NCI-H1436 treated with DMSO at 0.1 percent for 48 hours (cell line): ENCODE measurements at regions not wholly inside any gene's neighbourhood (a gene's known extent, or its start where the extent isn't known, plus 50 kb on each side); places are given as distances from the start of the nearest gene placed in this dataset.
"Not testable (repeated sequence)": the region's sequence is repeated elsewhere in the genome, so short reads cannot be mapped to it uniquely, and the experiment has no call there.

Source experiments
- DNase-seq: peaks from one replicate; lab custom pipeline; 2025; lab: John Stamatoyannopoulos, UW

- no peak for DNase-seq
Observed at GRCh38 chr6:11384531-11385309, 152.3 kb upstream of the NEDD9 start.

DNA sequence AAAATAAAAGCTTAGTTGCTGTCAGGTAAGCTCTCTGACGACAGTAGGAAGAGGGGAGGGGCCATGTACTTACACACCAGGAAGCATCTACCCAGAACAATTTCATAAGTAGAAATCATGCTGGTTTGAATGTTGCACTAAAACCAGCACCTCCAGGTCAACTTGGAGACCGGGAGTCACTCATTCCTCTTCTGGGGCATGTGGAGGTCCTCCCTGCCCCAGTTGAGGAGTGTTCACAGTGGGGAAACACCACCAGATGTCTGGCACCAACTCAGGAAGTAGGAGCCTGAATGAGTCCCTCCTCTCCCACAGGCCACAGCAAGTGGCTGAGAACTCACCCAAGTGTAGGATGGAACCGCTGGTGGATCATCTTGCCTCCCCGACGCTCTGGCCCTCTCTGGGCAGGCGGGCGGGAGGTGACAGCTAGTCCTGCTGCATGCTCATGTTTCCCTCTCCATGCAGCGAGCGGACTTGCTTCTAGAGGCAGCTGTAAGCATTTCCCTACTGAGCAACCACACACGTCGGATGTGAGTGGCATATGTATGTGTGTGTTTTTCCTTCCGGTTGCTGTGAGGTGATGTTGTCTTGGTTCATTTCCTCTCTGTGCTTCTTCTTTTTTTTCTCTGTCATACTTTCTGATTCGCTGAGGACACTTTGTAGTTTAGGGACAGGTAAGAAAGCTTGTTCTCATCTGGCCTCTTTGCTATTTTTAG is 149.5 kb upstream of the NEDD9 start:
- no peak for DNase-seq

- DNase-seq, result no peak
Observed at GRCh38 chr6:11380969-11381744, 148.7 kb upstream of the NEDD9 start.

GRCh38 chr6:11380549-11380948 is 148.1 kb upstream of the NEDD9 start:
- DNase-seq, result no peak

DNA sequence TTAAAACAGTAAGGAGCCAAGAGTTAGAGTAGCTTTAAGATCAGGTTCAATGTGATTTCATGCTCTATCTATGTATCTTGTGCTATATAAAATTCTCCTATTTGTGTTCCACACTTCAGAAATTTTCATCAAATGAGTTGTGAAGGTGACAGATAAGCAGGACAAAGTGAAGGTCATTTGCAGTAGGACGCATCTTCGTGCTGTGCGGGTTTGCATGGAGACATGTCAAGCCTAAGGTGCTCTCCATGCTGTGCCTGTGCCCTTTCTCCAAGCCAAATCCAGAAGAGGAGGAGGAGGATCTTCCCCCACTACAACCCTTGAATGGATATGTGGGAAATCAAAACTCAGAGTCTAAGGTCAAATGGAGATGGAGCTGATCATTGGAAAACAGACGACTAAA is 147.3 kb upstream of the NEDD9 start:
- no peak for DNase-seq

DNA sequence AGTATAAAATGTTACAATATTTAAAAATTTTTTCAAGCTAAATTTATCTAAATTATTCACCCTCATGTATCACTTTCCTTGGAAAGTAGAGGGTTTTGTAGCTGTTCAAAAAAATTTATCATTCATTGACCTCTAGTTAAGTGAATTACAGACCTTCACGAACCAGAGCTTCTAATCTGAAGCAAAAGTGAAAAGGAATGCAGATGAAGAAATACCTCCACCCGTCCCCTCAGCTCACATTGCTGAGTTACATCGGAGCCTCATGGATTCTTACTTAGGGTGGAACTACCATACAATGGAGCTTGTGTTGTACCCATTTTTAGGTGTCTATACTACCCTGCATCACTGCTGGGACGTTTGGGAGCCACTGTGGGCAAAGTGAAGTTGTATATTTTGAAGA is 146.2 kb upstream of the NEDD9 start:
- DNase-seq, result no peak

DNA sequence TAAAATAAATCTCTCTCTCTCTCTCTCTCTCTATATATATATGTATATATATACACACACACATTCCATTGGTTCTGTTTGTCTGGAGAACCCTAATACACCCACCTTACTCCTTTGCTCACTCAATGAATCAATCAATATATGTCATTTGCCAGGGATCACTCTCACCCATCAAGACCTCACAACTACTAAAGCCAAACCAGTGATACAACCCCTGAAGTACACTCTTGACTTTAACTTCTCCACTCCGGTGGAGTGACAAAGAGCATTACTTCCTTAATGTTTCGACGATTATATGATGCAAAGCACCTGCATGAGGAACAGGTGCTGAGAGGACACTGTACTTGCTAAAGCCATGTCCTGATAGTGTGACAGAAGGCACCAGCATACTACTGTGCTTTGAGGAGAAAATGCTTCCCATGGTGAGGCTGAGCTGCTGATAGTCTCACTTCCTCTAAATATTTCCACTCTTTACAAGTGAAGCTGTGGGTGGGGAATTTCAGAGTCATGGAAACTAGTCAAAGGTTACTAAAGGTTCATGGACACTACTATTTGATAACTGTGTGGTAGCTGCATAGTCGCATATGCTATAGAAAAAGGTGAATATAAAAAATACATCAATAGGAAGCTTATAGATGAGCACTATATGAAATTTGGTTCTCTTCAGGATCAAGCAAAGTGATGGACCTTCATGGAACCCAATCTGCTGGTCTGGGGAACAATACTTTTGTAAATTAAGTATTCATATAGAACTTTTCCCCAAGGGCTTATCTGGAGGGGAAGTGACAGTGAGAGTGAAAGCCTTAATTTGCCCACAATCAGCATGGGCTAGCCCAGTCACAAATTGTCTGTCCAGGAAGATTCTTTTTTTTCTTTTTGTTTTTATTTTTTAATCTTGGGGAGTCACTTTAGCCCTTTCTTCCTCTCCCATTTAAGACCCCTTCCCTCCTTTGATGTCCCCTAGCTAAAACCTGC is 141.9 kb upstream of the NEDD9 start:
- DNase-seq, result no peak

DNA sequence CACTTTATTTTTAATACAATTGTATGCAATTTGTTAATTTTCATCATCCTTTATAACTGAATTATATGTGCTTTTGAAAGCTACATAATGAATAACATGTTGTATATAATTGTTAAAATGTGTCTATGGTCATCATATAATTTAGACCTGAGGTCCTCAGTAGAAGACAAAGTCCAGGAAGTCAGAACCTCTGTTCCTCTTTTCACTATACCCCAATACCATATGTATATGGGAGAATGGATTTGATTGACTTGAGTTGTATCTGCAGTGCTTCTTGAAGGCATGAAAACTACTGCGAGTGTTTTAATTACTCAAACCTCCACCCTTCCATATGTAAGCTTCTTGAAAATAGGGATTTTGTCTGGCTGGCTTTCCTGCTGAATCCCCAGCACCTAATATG is 140.7 kb upstream of the NEDD9 start:
- DNase-seq, result no peak

GRCh38 chr6:11372186-11372790 is 139.8 kb upstream of the NEDD9 start:
- DNase-seq, result not testable (repeated sequence)

DNA sequence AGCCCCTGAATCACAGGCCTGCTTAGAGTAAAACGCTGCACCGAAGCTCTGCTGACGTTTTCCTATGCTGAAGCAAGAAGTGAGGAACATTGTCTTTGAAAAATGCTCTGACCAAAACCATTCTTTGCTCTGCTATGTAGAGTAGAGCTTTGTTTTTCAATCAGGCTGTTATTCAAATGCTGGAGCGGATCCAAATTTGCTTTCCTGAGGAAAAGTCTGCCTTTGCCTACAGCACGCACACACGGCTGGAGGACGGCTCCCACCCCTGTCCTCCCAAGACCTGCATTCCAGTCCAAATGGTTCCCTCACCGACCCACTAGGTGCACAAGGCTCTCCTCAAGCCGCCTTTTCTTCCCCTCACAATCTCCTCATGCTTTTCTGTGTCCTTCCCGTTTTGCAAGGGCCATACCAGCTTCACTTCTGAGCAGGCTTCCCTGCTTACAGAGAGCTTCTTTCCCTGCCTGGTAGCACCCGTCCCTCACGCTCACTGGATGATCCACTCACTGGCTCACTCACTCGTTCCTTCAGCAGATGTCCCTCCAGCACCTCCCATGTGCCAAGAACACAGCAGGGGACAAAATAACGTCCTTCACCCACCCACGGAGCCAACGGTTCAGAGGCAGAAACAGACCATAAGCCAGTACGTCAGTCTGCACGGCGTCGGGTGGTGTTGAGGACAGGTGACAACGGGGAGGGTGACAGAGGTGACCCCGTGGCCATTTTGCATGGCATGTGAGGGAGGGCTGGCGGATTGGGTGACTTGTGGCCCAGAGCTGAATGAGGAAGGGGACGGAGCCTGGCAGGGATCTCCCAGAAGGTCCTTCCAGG is 137.9 kb upstream of the NEDD9 start:
- DNase-seq, result no peak

DNA sequence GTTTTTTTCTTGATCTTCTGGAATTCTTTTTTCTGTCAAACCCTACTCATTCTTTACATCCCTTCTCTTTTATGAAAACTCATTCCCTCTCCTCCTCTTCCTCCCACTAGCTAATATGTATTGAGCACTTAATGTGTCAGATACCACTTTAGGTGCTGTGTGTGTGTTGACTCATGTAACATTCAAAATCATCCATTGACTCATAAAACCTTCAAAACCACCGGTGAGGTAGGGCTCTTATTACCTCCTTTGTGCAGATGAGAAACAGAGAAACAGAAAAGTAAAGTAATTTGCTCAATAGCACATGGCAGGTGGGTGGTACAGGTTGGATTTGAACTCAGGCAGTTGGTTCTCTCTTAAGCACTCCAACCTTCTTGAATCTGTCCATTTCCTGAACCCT is 136.3 kb upstream of the NEDD9 start:
- DNase-seq, result no peak

- no peak for DNase-seq
Observed at GRCh38 chr6:11368264-11368663, 135.8 kb upstream of the NEDD9 start.

GRCh38 chr6:11367638-11368199 is 135.3 kb upstream of the NEDD9 start:
- DNase-seq, result no peak

DNA sequence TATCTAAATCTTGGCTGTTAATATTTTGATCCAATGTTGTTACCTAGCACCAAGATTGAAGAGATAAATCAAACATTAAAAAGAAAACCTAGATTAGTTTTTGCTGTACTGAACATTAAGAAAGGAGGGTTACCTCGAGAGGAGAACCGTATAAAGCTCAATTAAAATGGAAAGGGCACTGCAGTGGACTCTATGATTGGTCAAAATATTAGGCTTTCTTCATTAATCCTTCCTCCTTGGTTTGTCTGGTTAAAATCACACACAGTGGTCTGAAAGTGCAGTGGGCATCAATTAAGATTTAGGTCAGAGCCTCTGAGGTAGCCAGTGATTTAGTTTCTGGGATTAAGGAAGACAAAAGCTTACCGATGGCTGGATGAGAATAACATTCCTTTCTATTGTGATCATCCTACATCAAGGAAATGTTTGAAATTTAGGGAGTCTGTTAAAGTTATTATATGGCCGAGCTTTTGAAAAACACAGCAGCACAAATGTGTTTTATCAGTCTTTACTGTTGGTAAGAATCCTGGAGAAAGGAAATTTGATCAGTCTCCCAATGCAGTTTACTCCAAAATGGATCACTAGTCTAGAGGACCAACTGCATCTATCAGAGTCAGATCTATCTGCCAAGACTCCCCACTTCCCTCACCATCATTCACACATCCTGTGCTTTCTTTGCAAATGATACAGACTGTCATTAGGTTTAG is 134.6 kb upstream of the NEDD9 start:
- DNase-seq, result no peak

GRCh38 chr6:11366183-11366933 is 133.9 kb upstream of the NEDD9 start:
- DNase-seq, result no peak

GRCh38 chr6:11364971-11365397 is 132.5 kb upstream of the NEDD9 start:
- DNase-seq, result no peak

- no peak for DNase-seq
Observed at GRCh38 chr6:11363881-11364576, 131.6 kb upstream of the NEDD9 start.

DNA sequence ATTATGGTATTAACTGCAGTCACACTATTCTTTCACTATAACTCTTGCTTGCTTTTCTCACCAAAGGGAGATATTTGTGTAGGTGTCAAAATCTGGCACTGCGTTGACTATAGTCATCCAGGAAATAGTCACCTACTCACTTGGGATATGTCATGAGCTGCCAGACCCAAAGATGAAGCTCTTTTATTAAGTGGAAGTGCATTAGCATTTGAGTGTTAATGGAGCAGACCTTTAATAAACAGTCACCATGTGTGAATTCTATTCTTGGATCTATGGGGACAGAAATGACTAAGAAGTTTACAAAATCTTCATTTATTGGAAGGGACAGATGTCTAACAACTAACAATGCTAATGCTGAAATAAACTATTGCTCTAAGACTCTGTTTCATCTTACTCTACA is 130.1 kb upstream of the NEDD9 start:
- DNase-seq, result no peak
